Loucy (cell line): ENCODE measurements at regions not wholly inside any gene's neighbourhood (a gene's known extent, or its start where the extent isn't known, plus 50 kb on each side); places are given as distances from the start of the nearest gene placed in this dataset.

Experiments
- EZH2phosphoT487 ChIP-seq: fragments of 200-600 bp; IDR thresholded peaks from 2 replicates; pipeline ENCODE4 v1.6.1; 2018; ENCODE audit warnings: antibody characterized with exemption, mild to moderate bottlenecking, moderate library complexity, borderline replicate concordance
- TF ChIP-seq, protein P1 (sequence below): fragments of 200-600 bp; sonication (generic); conservative IDR thresholded peaks from 2 replicates; pipeline ENCODE4 v1.5.1; 2014; ENCODE audit warnings: mild to moderate bottlenecking, antibody characterized with exemption, low read length

- TF ChIP-seq, protein P1, sequence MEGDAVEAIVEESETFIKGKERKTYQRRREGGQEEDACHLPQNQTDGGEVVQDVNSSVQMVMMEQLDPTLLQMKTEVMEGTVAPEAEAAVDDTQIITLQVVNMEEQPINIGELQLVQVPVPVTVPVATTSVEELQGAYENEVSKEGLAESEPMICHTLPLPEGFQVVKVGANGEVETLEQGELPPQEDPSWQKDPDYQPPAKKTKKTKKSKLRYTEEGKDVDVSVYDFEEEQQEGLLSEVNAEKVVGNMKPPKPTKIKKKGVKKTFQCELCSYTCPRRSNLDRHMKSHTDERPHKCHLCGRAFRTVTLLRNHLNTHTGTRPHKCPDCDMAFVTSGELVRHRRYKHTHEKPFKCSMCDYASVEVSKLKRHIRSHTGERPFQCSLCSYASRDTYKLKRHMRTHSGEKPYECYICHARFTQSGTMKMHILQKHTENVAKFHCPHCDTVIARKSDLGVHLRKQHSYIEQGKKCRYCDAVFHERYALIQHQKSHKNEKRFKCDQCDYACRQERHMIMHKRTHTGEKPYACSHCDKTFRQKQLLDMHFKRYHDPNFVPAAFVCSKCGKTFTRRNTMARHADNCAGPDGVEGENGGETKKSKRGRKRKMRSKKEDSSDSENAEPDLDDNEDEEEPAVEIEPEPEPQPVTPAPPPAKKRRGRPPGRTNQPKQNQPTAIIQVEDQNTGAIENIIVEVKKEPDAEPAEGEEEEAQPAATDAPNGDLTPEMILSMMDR: no peak
- TF ChIP-seq EZH2phosphoT487: no peak
These were observed 183.1 kb upstream of the PIK3C3 start for GRCh38 chr18:41771973-41772372.
